ENCODE measurements at regions not wholly inside any gene's neighbourhood (a gene's known extent, or its start where the extent isn't known, plus 50 kb on each side); places are given as distances from the start of the nearest gene placed in this dataset.

- TF ChIP-seq CTCF (conservative IDR thresholded peaks at IDR 0.05; ENCODE audit: low read depth, low read length) (no peak), USF2 (IDR thresholded peaks at IDR 0.05; ENCODE audit: low read depth, low read length) (no peak)
Measured at GRCh38 chr13:103514619-103515018, 448.4 kb upstream of the SLC10A2 start.

Measured in IMR-90 (cell line).